Liver (tissue), 8 donors: ENCODE measurements at regions not wholly inside any gene's neighbourhood (a gene's known extent, or its start where the extent isn't known, plus 50 kb on each side); places are given as distances from the start of the nearest gene placed in this dataset.

Experiments used
- DNase-seq: peaks from one replicate; pipeline ENCODE4 v3.0.0-alpha.2; 2017; ENCODE audit warnings: low spot score
- H3K27ac ChIP-seq, 2 donors: one replicate each; pipeline ENCODE4 v1.7.0; 2013; ENCODE audit warnings: inconsistent platforms in 2 of 2, low read length in 2 of 2, control low read depth in 1 of 2, low read depth in 1 of 2, mild to moderate bottlenecking in 1 of 2
- H3K27me3 ChIP-seq, 4 donors: one replicate each; pipeline versions ENCODE4 v1.6.1 to v1.7.0; 2013; ENCODE audit warnings: low read length in 3 of 4, inconsistent platforms in 1 of 4, mild to moderate bottlenecking in 1 of 4, moderate library complexity in 1 of 4; ENCODE audit not compliant: control insufficient read depth in 4 of 4, insufficient read depth in 4 of 4
- H3K36me3 ChIP-seq, 4 donors: one replicate each; pipeline versions ENCODE4 v1.6.1 to v1.7.0; 2013; ENCODE audit warnings: low read length in 3 of 4, mild to moderate bottlenecking in 3 of 4, low read depth in 1 of 4, moderate library complexity in 1 of 4; ENCODE audit not compliant: control insufficient read depth in 4 of 4, insufficient read depth in 3 of 4
- H3K4me1 ChIP-seq, 4 donors: one replicate each; pipeline versions ENCODE4 v1.6.1 to v1.7.0; 2013; ENCODE audit warnings: low read length in 3 of 4, mild to moderate bottlenecking in 3 of 4, moderate library complexity in 1 of 4; ENCODE audit not compliant: control insufficient read depth in 4 of 4, insufficient read depth in 4 of 4
- H3K4me3 ChIP-seq, 3 donors: one replicate each; pipeline versions ENCODE4 v1.6.1 to v1.7.0; 2013; ENCODE audit warnings: low read length in 3 of 3, control low read depth in 1 of 3, low read depth in 1 of 3, mild to moderate bottlenecking in 1 of 3
- H3K9ac ChIP-seq, 2 donors: one replicate each; pipeline ENCODE4 v1.7.0; 2013; ENCODE audit warnings: low read length in 2 of 2, mild to moderate bottlenecking in 2 of 2, moderate library complexity in 2 of 2, control low read depth in 1 of 2, low read depth in 1 of 2
- H3K9me3 ChIP-seq, 4 donors: one replicate each; pipeline versions ENCODE4 v1.6.1 to v1.7.0; 2013; ENCODE audit warnings: low read length in 3 of 4; ENCODE audit not compliant: control insufficient read depth in 4 of 4
- EGR1 ChIP-seq, 2 donors: IDR thresholded peaks; 2 replicates each; pipeline ENCODE4 v1.6.1; 2016 to 2018; ENCODE audit warnings: antibody characterized with exemption in 2 of 2, low read depth in 2 of 2
- FOXA1 ChIP-seq: IDR thresholded peaks from 2 replicates; pipeline ENCODE4 v1.6.1; 2016; ENCODE audit warnings: antibody characterized with exemption
- FOXA2 ChIP-seq: IDR thresholded peaks from 2 replicates; pipeline ENCODE4 v1.6.1; 2016; ENCODE audit warnings: antibody characterized with exemption
- GABPA ChIP-seq, 2 donors: IDR thresholded peaks in 1 of 2; conservative IDR thresholded peaks in 1 of 2; 2 replicates each; pipeline ENCODE4 v1.6.1; 2016; ENCODE audit warnings: antibody characterized with exemption in 2 of 2, mild to moderate bottlenecking in 1 of 2, moderate library complexity in 1 of 2
- HNF4A ChIP-seq, 2 donors: conservative IDR thresholded peaks; 2 replicates each; pipeline ENCODE4 v1.6.1; 2016; ENCODE audit warnings: antibody characterized with exemption in 2 of 2, mild to moderate bottlenecking in 2 of 2
- HNF4G ChIP-seq: IDR thresholded peaks from 2 replicates; pipeline ENCODE4 v1.6.1; 2016; ENCODE audit warnings: antibody characterized with exemption
- JUND ChIP-seq, 2 donors: IDR thresholded peaks; 2 replicates each; pipeline ENCODE4 v1.6.1; 2016; ENCODE audit warnings: antibody characterized with exemption in 2 of 2
- NR2F2 ChIP-seq: IDR thresholded peaks from 2 replicates; pipeline ENCODE4 v1.6.1; 2016; ENCODE audit warnings: antibody characterized with exemption
- RXRA ChIP-seq, 2 donors: IDR thresholded peaks; 2 replicates each; pipeline ENCODE4 v1.6.1; 2017 to 2018; ENCODE audit warnings: antibody characterized with exemption in 2 of 2, mild to moderate bottlenecking in 1 of 2
- SP1 ChIP-seq: IDR thresholded peaks from 2 replicates; pipeline ENCODE4 v1.6.1; 2018; ENCODE audit warnings: antibody characterized with exemption, mild to moderate bottlenecking
- TAF1 ChIP-seq: conservative IDR thresholded peaks from 2 replicates; pipeline ENCODE4 v1.6.1; 2016; ENCODE audit warnings: antibody characterized with exemption, mild to moderate bottlenecking
- YY1 ChIP-seq: IDR thresholded peaks from 2 replicates; pipeline ENCODE4 v1.6.1; 2016; ENCODE audit warnings: antibody characterized with exemption, mild to moderate bottlenecking
- WGBS: extraction: QIAGEN DNeasy Blood & Tissue Kit; methylation state at CpG from one replicate; pipeline ENCODE4 v1.1.7; 2013; 5-methylcytosine and 5-hydroxymethylcytosine counted together
- TF ChIP-seq, protein P1 (sequence below): IDR thresholded peaks from 2 replicates; pipeline ENCODE4 v1.6.1; 2016; ENCODE audit warnings: antibody characterized with exemption, mild to moderate bottlenecking
- TF ChIP-seq, protein P2 (sequence below): IDR thresholded peaks from 2 replicates; pipeline ENCODE4 v1.6.1; 2016; ENCODE audit warnings: antibody characterized with exemption
- TF ChIP-seq, protein P3 (sequence below): IDR thresholded peaks from 2 replicates; pipeline ENCODE4 v1.6.1; 2016; ENCODE audit warnings: antibody characterized with exemption
- TF ChIP-seq, protein P4 (sequence below): fragments of 150-350 bp; IDR thresholded peaks from 2 replicates; pipeline ENCODE4 v1.5.1; 2017; ENCODE audit warnings: improper control_type of control experiment, low read depth, low read length; ENCODE audit not compliant: missing input control
- TF ChIP-seq, protein P5 (sequence below): IDR thresholded peaks from 2 replicates; pipeline ENCODE4 v1.6.1; 2016; ENCODE audit warnings: antibody characterized with exemption
- donor health status: healthy.
- donor health status: healthy.
- donor health status: healthy.
- donor health status: healthy.
- donor health status: healthy.

DNA sequence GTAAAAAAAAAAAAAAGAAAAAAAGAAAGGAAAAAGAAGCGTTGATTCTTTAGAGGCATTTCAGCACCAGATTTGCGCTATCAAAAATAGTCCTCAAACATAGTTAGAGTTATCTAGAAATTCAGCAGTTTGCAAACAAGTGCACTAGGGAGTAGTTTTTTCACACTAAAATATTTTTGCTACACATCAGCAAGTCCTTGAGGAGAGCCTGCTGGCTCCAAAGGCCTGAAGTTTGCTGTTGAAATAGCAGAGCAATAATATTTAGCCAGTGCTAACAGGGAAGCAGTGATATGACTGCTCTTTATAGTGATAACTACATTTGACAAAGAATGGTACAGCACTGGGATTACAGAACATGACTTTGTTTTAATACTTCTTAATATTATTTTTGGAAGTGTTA lies 472.2 kb downstream of the PCDH7 start:
- Histone ChIP-seq H3K27ac (no peak overlapping the region), H3K27me3 (no peaks in the 10 kb centered on the region), H3K36me3 (no peaks in the 10 kb centered on the region), H3K9me3 (no peaks in the 10 kb centered on the region), H3K4me3 (no peak overlapping the region), H3K9ac (no peak overlapping the region), H3K4me1 (no peaks in the 10 kb centered on the region)
- WGBS, result 81% methylated on average over 2 of the region's 2 CpGs
- TF ChIP-seq NR2F2 (no peak), YY1 (no peak), HNF4A (conservative IDR thresholded peaks at IDR 0.05) (no peak), JUND (IDR thresholded peaks at IDR 0.05) (no peak), SP1 (no peak), HNF4G (no peak), FOXA2 (no peak), GABPA (IDR thresholded peaks at IDR 0.05 in 1 of 2, conservative IDR thresholded peaks at IDR 0.05 in 1 of 2) (no peak), EGR1 (IDR thresholded peaks at IDR 0.05; ENCODE audit: low read depth in 2 of 2) (no peak), RXRA (IDR thresholded peaks at IDR 0.05) (no peak)
- TF ChIP-seq, protein P1, sequence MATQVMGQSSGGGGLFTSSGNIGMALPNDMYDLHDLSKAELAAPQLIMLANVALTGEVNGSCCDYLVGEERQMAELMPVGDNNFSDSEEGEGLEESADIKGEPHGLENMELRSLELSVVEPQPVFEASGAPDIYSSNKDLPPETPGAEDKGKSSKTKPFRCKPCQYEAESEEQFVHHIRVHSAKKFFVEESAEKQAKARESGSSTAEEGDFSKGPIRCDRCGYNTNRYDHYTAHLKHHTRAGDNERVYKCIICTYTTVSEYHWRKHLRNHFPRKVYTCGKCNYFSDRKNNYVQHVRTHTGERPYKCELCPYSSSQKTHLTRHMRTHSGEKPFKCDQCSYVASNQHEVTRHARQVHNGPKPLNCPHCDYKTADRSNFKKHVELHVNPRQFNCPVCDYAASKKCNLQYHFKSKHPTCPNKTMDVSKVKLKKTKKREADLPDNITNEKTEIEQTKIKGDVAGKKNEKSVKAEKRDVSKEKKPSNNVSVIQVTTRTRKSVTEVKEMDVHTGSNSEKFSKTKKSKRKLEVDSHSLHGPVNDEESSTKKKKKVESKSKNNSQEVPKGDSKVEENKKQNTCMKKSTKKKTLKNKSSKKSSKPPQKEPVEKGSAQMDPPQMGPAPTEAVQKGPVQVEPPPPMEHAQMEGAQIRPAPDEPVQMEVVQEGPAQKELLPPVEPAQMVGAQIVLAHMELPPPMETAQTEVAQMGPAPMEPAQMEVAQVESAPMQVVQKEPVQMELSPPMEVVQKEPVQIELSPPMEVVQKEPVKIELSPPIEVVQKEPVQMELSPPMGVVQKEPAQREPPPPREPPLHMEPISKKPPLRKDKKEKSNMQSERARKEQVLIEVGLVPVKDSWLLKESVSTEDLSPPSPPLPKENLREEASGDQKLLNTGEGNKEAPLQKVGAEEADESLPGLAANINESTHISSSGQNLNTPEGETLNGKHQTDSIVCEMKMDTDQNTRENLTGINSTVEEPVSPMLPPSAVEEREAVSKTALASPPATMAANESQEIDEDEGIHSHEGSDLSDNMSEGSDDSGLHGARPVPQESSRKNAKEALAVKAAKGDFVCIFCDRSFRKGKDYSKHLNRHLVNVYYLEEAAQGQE, result no peak
- TF ChIP-seq, protein P2, sequence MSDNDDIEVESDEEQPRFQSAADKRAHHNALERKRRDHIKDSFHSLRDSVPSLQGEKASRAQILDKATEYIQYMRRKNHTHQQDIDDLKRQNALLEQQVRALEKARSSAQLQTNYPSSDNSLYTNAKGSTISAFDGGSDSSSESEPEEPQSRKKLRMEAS, result no peak
- TF ChIP-seq, protein P3, sequence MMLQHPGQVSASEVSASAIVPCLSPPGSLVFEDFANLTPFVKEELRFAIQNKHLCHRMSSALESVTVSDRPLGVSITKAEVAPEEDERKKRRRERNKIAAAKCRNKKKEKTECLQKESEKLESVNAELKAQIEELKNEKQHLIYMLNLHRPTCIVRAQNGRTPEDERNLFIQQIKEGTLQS, result no peak
- TF ChIP-seq, protein P4, sequence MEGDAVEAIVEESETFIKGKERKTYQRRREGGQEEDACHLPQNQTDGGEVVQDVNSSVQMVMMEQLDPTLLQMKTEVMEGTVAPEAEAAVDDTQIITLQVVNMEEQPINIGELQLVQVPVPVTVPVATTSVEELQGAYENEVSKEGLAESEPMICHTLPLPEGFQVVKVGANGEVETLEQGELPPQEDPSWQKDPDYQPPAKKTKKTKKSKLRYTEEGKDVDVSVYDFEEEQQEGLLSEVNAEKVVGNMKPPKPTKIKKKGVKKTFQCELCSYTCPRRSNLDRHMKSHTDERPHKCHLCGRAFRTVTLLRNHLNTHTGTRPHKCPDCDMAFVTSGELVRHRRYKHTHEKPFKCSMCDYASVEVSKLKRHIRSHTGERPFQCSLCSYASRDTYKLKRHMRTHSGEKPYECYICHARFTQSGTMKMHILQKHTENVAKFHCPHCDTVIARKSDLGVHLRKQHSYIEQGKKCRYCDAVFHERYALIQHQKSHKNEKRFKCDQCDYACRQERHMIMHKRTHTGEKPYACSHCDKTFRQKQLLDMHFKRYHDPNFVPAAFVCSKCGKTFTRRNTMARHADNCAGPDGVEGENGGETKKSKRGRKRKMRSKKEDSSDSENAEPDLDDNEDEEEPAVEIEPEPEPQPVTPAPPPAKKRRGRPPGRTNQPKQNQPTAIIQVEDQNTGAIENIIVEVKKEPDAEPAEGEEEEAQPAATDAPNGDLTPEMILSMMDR, result no peak
- TF ChIP-seq, protein P5, sequence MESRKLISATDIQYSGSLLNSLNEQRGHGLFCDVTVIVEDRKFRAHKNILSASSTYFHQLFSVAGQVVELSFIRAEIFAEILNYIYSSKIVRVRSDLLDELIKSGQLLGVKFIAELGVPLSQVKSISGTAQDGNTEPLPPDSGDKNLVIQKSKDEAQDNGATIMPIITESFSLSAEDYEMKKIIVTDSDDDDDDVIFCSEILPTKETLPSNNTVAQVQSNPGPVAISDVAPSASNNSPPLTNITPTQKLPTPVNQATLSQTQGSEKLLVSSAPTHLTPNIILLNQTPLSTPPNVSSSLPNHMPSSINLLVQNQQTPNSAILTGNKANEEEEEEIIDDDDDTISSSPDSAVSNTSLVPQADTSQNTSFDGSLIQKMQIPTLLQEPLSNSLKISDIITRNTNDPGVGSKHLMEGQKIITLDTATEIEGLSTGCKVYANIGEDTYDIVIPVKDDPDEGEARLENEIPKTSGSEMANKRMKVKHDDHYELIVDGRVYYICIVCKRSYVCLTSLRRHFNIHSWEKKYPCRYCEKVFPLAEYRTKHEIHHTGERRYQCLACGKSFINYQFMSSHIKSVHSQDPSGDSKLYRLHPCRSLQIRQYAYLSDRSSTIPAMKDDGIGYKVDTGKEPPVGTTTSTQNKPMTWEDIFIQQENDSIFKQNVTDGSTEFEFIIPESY, result no peak
- no peak for DNase-seq

DNA sequence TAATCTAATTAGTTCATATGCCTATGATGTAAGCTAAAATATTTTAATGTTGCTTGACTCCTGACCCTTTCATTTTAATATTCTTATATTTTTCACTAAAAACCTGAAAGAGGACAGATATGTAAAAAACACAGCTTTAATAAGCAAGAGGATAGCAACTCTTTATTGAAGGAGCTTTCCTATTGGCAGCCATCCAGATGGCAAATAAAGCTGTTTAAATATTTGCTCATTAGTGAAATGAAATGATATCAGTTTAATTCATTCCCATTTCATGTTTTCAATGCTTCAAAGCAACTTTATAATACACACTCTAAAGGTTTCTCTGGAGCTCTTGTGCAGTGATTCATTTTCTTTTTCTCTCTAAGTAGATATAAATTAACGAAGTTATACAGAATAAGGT lies 473.4 kb downstream of the PCDH7 start:
- Histone ChIP-seq H3K27ac (no peak overlapping the region), H3K4me3 (no peak overlapping the region), H3K4me1 (no peaks in the 10 kb centered on the region), H3K9me3 (no peaks in the 10 kb centered on the region), H3K27me3 (no peaks in the 10 kb centered on the region), H3K36me3 (no peaks in the 10 kb centered on the region), H3K9ac (no peak overlapping the region)
- no peak for DNase-seq
- 74% methylated on average over 1 of the region's 1 CpG for WGBS
- TF ChIP-seq, protein P2, result no peak
- TF ChIP-seq FOXA2, result no peak
- TF ChIP-seq, protein P5, result no peak
- TF ChIP-seq, protein P3, result no peak
- TF ChIP-seq, protein P1, result no peak
- no peak for TF ChIP-seq HNF4G
- TF ChIP-seq FOXA1, result no peak
- no peak for TF ChIP-seq GABPA (IDR thresholded peaks at IDR 0.05 in 1 of 2, conservative IDR thresholded peaks at IDR 0.05 in 1 of 2)
- no peak for TF ChIP-seq TAF1
- no peak for TF ChIP-seq HNF4A (conservative IDR thresholded peaks at IDR 0.05)
- no peak for TF ChIP-seq JUND (IDR thresholded peaks at IDR 0.05)
